KMS-11 (cell line): ENCODE measurements at regions not wholly inside any gene's neighbourhood (a gene's known extent, or its start where the extent isn't known, plus 50 kb on each side); places are given as distances from the start of the nearest gene placed in this dataset.

Experiments
- H2AFZ ChIP-seq: fragments of 200-600 bp; sonication (generic); 2 replicates; pipeline ENCODE4 v1.6.1; 2016; ENCODE audit warnings: antibody characterized with exemption, mixed run types, low read depth
- H3K27ac ChIP-seq: fragments of 200-600 bp; sonication (generic); 2 replicates; pipeline ENCODE4 v1.6.1; 2016; ENCODE audit warnings: mild to moderate bottlenecking, mixed run types
- H3K27me3 ChIP-seq: fragments of 200-600 bp; sonication (generic); 2 replicates; pipeline ENCODE4 v1.6.1; 2017; ENCODE audit warnings: mild to moderate bottlenecking, low read depth, mixed run types, moderate library complexity; ENCODE audit not compliant: insufficient read depth
- H3K36me3 ChIP-seq: fragments of 200-600 bp; sonication (generic); 2 replicates; pipeline ENCODE4 v1.6.1; 2017; ENCODE audit warnings: mild to moderate bottlenecking, mixed run types; ENCODE audit not compliant: insufficient read depth
- H3K4me1 ChIP-seq: fragments of 200-600 bp; sonication (generic); 2 replicates; pipeline ENCODE4 v1.6.1; 2016; ENCODE audit warnings: mild to moderate bottlenecking, low read depth, mixed run types; ENCODE audit not compliant: poor library complexity, severe bottlenecking
- H3K4me2 ChIP-seq: fragments of 200-600 bp; sonication (generic); 2 replicates; pipeline ENCODE4 v1.7.0; 2016; ENCODE audit warnings: mild to moderate bottlenecking, mixed run types
- H3K4me3 ChIP-seq: fragments of 200-600 bp; sonication (generic); IDR thresholded peaks from 2 replicates; pipeline ENCODE4 v1.6.1; 2017; ENCODE audit warnings: low read depth, low read length, mixed read lengths; ENCODE audit not compliant: insufficient read depth
- H3K79me2 ChIP-seq: fragments of 200-600 bp; sonication (generic); 2 replicates; pipeline ENCODE4 v1.6.1; 2016; ENCODE audit warnings: low read depth, mixed run types; ENCODE audit not compliant: insufficient read depth
- H3K9ac ChIP-seq: fragments of 200-600 bp; sonication (generic); 2 replicates; pipeline ENCODE4 v1.6.1; 2016; ENCODE audit warnings: mild to moderate bottlenecking, mixed run types
- H4K20me1 ChIP-seq: fragments of 200-600 bp; sonication (generic); 2 replicates; pipeline ENCODE4 v1.6.1; 2016; ENCODE audit warnings: mild to moderate bottlenecking, mixed run types; ENCODE audit not compliant: insufficient read depth
- TF ChIP-seq, protein P1 (sequence below): fragments of 200-600 bp; sonication (generic); conservative IDR thresholded peaks from 2 replicates; pipeline ENCODE4 v1.6.1; 2017; ENCODE audit warnings: low read depth, mild to moderate bottlenecking, antibody characterized with exemption, low read length, moderate library complexity, mixed read lengths

DNA sequence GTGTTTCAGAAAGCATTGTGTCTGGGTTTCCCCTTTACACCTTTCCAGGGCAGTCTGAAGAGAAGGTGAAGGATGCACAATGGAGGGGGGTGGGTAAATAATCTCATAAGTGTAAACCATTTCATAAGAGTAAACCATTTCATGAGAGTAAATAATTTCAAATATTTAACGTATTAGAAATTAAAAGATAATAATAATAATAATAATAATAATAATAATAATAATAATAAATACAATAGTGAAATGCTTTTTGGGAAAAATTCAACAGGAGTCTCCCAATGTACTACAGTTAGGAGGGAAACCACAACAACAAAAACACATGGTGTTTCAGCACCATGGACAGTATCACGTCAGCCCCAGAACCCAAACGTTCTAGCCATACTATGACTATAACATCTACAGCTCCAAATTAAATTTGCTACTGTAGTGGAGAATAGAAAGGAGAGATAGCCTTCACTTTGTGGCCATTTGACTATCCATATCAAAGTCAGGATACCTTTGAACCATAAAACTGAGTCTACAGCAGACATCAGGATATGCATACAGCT, 691.8 kb downstream of the BCL11B start:
- Histone ChIP-seq H3K4me3 (no peak overlapping the region), H3K27ac (no peak overlapping the region), H4K20me1 (no peaks in the 10 kb centered on the region), H3K4me2 (no peak overlapping the region), H3K79me2 (no peaks in the 10 kb centered on the region), H3K4me1 (no peaks in the 10 kb centered on the region), H3K9ac (no peak overlapping the region), H2AFZ (no peak overlapping the region), H3K36me3 (no peaks in the 10 kb centered on the region), H3K27me3 (no peaks in the 10 kb centered on the region; the same call in 1 of the 2 replicates)
- TF ChIP-seq, protein P1, sequence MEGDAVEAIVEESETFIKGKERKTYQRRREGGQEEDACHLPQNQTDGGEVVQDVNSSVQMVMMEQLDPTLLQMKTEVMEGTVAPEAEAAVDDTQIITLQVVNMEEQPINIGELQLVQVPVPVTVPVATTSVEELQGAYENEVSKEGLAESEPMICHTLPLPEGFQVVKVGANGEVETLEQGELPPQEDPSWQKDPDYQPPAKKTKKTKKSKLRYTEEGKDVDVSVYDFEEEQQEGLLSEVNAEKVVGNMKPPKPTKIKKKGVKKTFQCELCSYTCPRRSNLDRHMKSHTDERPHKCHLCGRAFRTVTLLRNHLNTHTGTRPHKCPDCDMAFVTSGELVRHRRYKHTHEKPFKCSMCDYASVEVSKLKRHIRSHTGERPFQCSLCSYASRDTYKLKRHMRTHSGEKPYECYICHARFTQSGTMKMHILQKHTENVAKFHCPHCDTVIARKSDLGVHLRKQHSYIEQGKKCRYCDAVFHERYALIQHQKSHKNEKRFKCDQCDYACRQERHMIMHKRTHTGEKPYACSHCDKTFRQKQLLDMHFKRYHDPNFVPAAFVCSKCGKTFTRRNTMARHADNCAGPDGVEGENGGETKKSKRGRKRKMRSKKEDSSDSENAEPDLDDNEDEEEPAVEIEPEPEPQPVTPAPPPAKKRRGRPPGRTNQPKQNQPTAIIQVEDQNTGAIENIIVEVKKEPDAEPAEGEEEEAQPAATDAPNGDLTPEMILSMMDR: no peak

- Histone ChIP-seq H3K79me2 (no peaks in the 10 kb centered on the region), H3K4me1 (no peaks in the 10 kb centered on the region), H3K9ac (no peak overlapping the region), H3K4me2 (no peak overlapping the region), H3K36me3 (no peaks in the 10 kb centered on the region), H4K20me1 (no peaks in the 10 kb centered on the region), H2AFZ (no peak overlapping the region), H3K4me3 (no peak overlapping the region), H3K27me3 (no peaks in the 10 kb centered on the region; the same call in 1 of the 2 replicates), H3K27ac (no peak overlapping the region)
- TF ChIP-seq, protein P1: no peak
Observed at GRCh38 chr14:98582276-98582675, 689.7 kb downstream of the BCL11B start.

DNA sequence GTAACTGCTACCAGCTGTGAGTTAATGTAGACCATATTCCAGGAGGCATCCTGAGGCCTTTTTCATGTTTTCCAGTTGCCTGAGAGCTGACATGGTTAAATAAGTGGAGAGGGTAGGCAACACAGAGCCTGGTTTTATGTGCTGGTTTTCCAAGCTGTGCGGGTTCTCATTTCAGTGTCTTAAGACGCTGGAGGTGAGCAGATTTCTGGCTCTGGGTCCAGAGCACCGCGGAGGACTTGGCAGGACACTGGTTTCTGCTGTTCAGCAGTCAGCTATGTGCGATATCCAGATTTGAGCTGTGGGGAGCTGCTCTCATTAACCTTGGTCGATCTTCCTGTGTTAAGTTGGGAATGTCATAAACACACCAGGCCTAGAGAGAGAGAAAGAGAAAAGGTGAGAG, 680.8 kb downstream of the BCL11B start:
- no peak overlapping the region for H3K9ac ChIP-seq
- no peak overlapping the region for H3K4me2 ChIP-seq
- no peaks in the 10 kb centered on the region for H3K4me1 ChIP-seq
- TF ChIP-seq, protein P1: no peak
- H3K4me3 ChIP-seq: no peak overlapping the region
- no peaks in the 10 kb centered on the region for H3K79me2 ChIP-seq
- no peak overlapping the region for H2AFZ ChIP-seq
- H4K20me1 ChIP-seq: no peaks in the 10 kb centered on the region
- no peak overlapping the region for H3K27ac ChIP-seq
- no peaks in the 10 kb centered on the region for H3K27me3 ChIP-seq
- H3K36me3 ChIP-seq: no peaks in the 10 kb centered on the region

- Histone ChIP-seq H3K4me2 (no peak overlapping the region), H4K20me1 (no peaks in the 10 kb centered on the region), H3K27ac (no peak overlapping the region), H3K79me2 (no peaks in the 10 kb centered on the region), H2AFZ (no peak overlapping the region), H3K9ac (no peak overlapping the region), H3K27me3 (no peaks in the 10 kb centered on the region), H3K4me3 (no peak overlapping the region), H3K36me3 (no peaks in the 10 kb centered on the region), H3K4me1 (no peaks in the 10 kb centered on the region)
- TF ChIP-seq, protein P1: no peak
Observed at GRCh38 chr14:98592611-98593170, 679.3 kb downstream of the BCL11B start.
